GM18861 (cell line): ENCODE measurements at regions not wholly inside any gene's neighbourhood (a gene's known extent, or its start where the extent isn't known, plus 50 kb on each side); places are given as distances from the start of the nearest gene placed in this dataset.
"Not testable (repeated sequence)": the region's sequence is repeated elsewhere in the genome, so short reads cannot be mapped to it uniquely, and the experiment has no call there.

Experiments
- ATAC-seq: cut with Tn5 transposase; IDR thresholded peaks from one replicate; pipeline ENCODE4 v1.9.1; 2021; ENCODE audit not compliant: unreplicated experiment

- no peak for ATAC-seq
Observed at GRCh38 chr6:40705354-40705753, 118.2 kb upstream of the LRFN2 start.

GRCh38 chr6:40701352-40702007 is 114.3 kb upstream of the LRFN2 start:
- ATAC-seq, result no peak

- ATAC-seq, result no peak
Observed at GRCh38 chr6:40700006-40700580, 112.9 kb upstream of the LRFN2 start.

- ATAC-seq, result no peak
Observed at GRCh38 chr6:40695750-40696415, 108.7 kb upstream of the LRFN2 start.

GRCh38 chr6:40695114-40695513 is 108.0 kb upstream of the LRFN2 start:
- ATAC-seq, result no peak

GRCh38 chr6:40693768-40694167 is 106.6 kb upstream of the LRFN2 start:
- no peak for ATAC-seq

- no peak for ATAC-seq
Observed at GRCh38 chr6:40692337-40692736, 105.2 kb upstream of the LRFN2 start.

GRCh38 chr6:40689185-40689584 is 102.0 kb upstream of the LRFN2 start:
- ATAC-seq, result no peak

GRCh38 chr6:40688214-40688761 is 101.1 kb upstream of the LRFN2 start:
- ATAC-seq, result no peak

- no peak for ATAC-seq
Observed at GRCh38 chr6:40685862-40686261, 98.7 kb upstream of the LRFN2 start.

GRCh38 chr6:40681622-40682021 is 94.5 kb upstream of the LRFN2 start:
- ATAC-seq, result no peak

GRCh38 chr6:40678941-40679340 is 91.8 kb upstream of the LRFN2 start:
- no peak for ATAC-seq

GRCh38 chr6:40674170-40674569 is 87.0 kb upstream of the LRFN2 start:
- ATAC-seq, result no peak

GRCh38 chr6:40672087-40672486 is 84.9 kb upstream of the LRFN2 start:
- no peak for ATAC-seq

- ATAC-seq, result no peak
Observed at GRCh38 chr6:40671694-40672050, 84.5 kb upstream of the LRFN2 start.

GRCh38 chr6:40671001-40671693 is 84.0 kb upstream of the LRFN2 start:
- ATAC-seq, result no peak

GRCh38 chr6:40669343-40669742 is 82.2 kb upstream of the LRFN2 start:
- no peak for ATAC-seq

GRCh38 chr6:40668203-40668602 is 81.0 kb upstream of the LRFN2 start:
- no peak for ATAC-seq

- ATAC-seq, result no peak
Observed at GRCh38 chr6:40666530-40666929, 79.4 kb upstream of the LRFN2 start.

- ATAC-seq, result no peak
Observed at GRCh38 chr6:40661726-40662125, 74.6 kb upstream of the LRFN2 start.

- ATAC-seq, result not testable (repeated sequence)
Observed at GRCh38 chr6:40656772-40657171, 69.6 kb upstream of the LRFN2 start.

GRCh38 chr6:40654828-40655227 is 67.7 kb upstream of the LRFN2 start:
- ATAC-seq, result no peak
